MM.1S (cell line): ENCODE measurements at regions not wholly inside any gene's neighbourhood (a gene's known extent, or its start where the extent isn't known, plus 50 kb on each side); places are given as distances from the start of the nearest gene placed in this dataset.

Experiments used
- DNase-seq: peaks from one replicate; pipeline ENCODE4 v3.0.0-alpha.2; 2015
- H2AFZ ChIP-seq: fragments of 300-600 bp; sonication (generic); 2 replicates; pipeline ENCODE4 v1.6.0; 2016; ENCODE audit warnings: antibody characterized with exemption, low read length
- H3F3A ChIP-seq: fragments of 300-600 bp; sonication (generic); 2 replicates; pipeline ENCODE4 v1.6.1; 2016; ENCODE audit warnings: mild to moderate bottlenecking, antibody characterized with exemption, low read length, moderate library complexity, mixed read lengths; ENCODE audit not compliant: insufficient read depth
- H3K27ac ChIP-seq: fragments of 300-600 bp; sonication (generic); 2 replicates; pipeline ENCODE4 v1.5.1; 2016; ENCODE audit warnings: mild to moderate bottlenecking, low read length
- H3K27me3 ChIP-seq: fragments of 300-600 bp; sonication (generic); replicated peaks from 2 replicates; pipeline ENCODE4 v1.6.0; 2016; ENCODE audit warnings: low read length; ENCODE audit not compliant: insufficient read depth
- H3K36me3 ChIP-seq: fragments of 300-600 bp; sonication (generic); replicated peaks from 2 replicates; pipeline ENCODE4 v1.6.1; 2016; ENCODE audit warnings: mild to moderate bottlenecking, low read length, mixed read lengths; ENCODE audit not compliant: insufficient read depth
- H3K4me1 ChIP-seq: fragments of 300-600 bp; sonication (generic); 2 replicates; pipeline ENCODE4 v1.6.1; 2016; ENCODE audit warnings: low read length, mixed read lengths
- H3K4me2 ChIP-seq: fragments of 300-600 bp; sonication (generic); 2 replicates; pipeline ENCODE4 v1.6.0; 2016; ENCODE audit warnings: low read depth, low read length
- H3K4me3 ChIP-seq: fragments of 300-600 bp; sonication (generic); 2 replicates; pipeline ENCODE4 v1.5.1; 2016; ENCODE audit warnings: low read length, mixed read lengths
- H3K79me2 ChIP-seq: fragments of 300-600 bp; sonication (generic); 2 replicates; pipeline ENCODE4 v1.6.1; 2016; ENCODE audit warnings: mixed run types, low read length, mixed read lengths
- H3K9ac ChIP-seq: fragments of 300-600 bp; sonication (generic); 2 replicates; pipeline ENCODE4 v1.6.1; 2016; ENCODE audit warnings: low read length, mixed read lengths
- H3K9me2 ChIP-seq: fragments of 300-600 bp; sonication (generic); replicated peaks from 2 replicates; pipeline ENCODE4 v1.6.1; 2016; ENCODE audit warnings: mild to moderate bottlenecking, low read length, mixed read lengths; ENCODE audit not compliant: insufficient read depth
- H3K9me3 ChIP-seq: fragments of 300-600 bp; sonication (generic); replicated peaks from 2 replicates; pipeline ENCODE4 v1.6.1; 2016; ENCODE audit warnings: mild to moderate bottlenecking, low read length, mixed read lengths; ENCODE audit not compliant: insufficient read depth
- H4K20me1 ChIP-seq: fragments of 300-600 bp; sonication (generic); 2 replicates; pipeline ENCODE4 v1.6.1; 2016; ENCODE audit warnings: mild to moderate bottlenecking, low read length, moderate library complexity, mixed read lengths; ENCODE audit not compliant: insufficient read depth
- EZH2 ChIP-seq: fragments of 300-600 bp; sonication (generic); optimal IDR thresholded peaks from 2 replicates; pipeline ENCODE3; 2017; ENCODE audit warnings: low read depth, mild to moderate bottlenecking, antibody characterized with exemption, low read length, mixed read lengths
- EZH2phosphoT487 ChIP-seq: fragments of 300-600 bp; sonication (generic); IDR thresholded peaks from 2 replicates; pipeline ENCODE4 v1.6.1; 2018; ENCODE audit warnings: antibody characterized with exemption, low read length
- TF ChIP-seq, protein P1 (sequence below): fragments of 300-600 bp; sonication (generic); IDR thresholded peaks from 2 replicates; pipeline ENCODE4 v1.5.1; 2016; ENCODE audit warnings: antibody characterized with exemption, low read length, mixed read lengths

DNA sequence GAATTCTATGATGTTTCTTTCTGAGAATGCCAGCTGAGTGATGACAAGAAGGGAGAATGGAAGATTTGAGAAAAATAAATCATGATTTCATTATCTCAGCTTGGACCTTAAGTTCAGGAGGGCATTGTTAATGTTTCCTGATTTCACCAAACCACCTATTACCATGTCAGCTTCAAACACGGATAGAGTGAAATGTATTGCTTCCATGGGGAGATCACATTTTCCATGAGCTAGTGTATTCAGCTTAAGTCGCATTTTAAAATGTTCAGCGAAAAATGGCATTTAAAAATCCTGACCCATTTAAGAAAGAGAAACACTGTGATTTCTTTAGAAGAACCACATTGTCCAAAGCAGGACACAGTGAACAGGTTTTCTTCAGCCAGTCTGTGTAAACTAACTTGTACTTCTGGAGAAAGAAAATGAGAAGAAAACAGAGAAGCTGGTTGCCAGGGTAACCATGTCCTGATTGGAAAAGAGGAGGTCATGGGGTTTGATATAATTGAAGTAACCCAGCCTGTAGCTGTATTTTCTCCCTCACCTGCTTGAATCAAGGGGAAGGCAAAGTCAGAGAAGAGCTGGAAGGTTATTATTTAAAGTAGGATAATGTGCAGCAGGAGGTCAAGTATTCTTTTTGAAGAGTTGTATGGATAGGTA is 684.1 kb upstream of the NRSN1 start:
- no peaks in the 10 kb centered on the region for H4K20me1 ChIP-seq
- H3K9ac ChIP-seq, result no peak overlapping the region
- no peaks in the 10 kb centered on the region for H3K27me3 ChIP-seq
- H3K4me3 ChIP-seq, result no peak overlapping the region
- H3K27ac ChIP-seq, result no peak overlapping the region
- no peaks in the 10 kb centered on the region for H3K36me3 ChIP-seq
- no peaks in the 10 kb centered on the region for H3K79me2 ChIP-seq
- H3K4me2 ChIP-seq, result no peak overlapping the region
- DNase-seq, result no peak
- no peaks in the 10 kb centered on the region for H3K9me3 ChIP-seq
- no peaks in the 10 kb centered on the region for H3F3A ChIP-seq
- TF ChIP-seq EZH2, result no peak
- no peak for TF ChIP-seq EZH2phosphoT487
- TF ChIP-seq, protein P1, sequence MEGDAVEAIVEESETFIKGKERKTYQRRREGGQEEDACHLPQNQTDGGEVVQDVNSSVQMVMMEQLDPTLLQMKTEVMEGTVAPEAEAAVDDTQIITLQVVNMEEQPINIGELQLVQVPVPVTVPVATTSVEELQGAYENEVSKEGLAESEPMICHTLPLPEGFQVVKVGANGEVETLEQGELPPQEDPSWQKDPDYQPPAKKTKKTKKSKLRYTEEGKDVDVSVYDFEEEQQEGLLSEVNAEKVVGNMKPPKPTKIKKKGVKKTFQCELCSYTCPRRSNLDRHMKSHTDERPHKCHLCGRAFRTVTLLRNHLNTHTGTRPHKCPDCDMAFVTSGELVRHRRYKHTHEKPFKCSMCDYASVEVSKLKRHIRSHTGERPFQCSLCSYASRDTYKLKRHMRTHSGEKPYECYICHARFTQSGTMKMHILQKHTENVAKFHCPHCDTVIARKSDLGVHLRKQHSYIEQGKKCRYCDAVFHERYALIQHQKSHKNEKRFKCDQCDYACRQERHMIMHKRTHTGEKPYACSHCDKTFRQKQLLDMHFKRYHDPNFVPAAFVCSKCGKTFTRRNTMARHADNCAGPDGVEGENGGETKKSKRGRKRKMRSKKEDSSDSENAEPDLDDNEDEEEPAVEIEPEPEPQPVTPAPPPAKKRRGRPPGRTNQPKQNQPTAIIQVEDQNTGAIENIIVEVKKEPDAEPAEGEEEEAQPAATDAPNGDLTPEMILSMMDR, result no peak
- peaks cover 14% of the 10 kb centered on the region; the same call in 1 of the 2 replicates for H3K4me1 ChIP-seq
- H2AFZ ChIP-seq, result no peak overlapping the region
- no peaks in the 10 kb centered on the region for H3K9me2 ChIP-seq

DNA sequence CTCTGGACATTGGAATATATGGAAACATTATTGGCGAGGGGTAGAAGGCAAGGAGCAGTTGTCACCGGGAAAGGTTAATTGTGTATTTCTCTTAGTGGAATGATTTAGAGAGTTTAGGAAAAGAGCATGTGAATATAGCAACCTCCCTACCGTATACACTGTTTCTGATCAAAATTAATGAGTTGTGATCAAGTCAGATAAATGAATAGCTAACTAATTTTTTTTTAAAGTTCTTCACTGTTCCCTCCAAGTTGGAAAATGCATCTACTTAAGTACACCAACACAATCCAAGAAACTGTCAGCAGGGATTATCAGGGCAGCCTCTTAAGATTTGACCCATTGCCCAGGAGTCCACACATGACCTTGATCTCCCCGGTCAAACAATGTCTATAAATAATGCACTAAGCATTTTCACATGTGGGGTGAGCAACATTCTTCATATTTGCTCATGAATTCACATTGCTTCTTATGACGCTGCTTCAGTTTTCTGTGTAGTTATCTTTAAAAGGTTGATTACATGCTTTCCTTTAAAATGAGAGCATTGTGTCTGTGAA is 680.8 kb upstream of the NRSN1 start:
- no peak for DNase-seq
- H3K9me3 ChIP-seq, result no peaks in the 10 kb centered on the region
- H4K20me1 ChIP-seq, result no peaks in the 10 kb centered on the region
- no peak overlapping the region for H2AFZ ChIP-seq
- no peaks in the 10 kb centered on the region for H3K9me2 ChIP-seq
- no peak overlapping the region for H3K4me3 ChIP-seq
- no peaks in the 10 kb centered on the region for H3F3A ChIP-seq
- TF ChIP-seq, protein P1, result no peak
- no peak for TF ChIP-seq EZH2
- TF ChIP-seq EZH2phosphoT487, result no peak
- H3K79me2 ChIP-seq, result no peaks in the 10 kb centered on the region
- peaks cover 24% of the 10 kb centered on the region for H3K4me1 ChIP-seq
- no peak overlapping the region for H3K9ac ChIP-seq
- no peak overlapping the region for H3K27ac ChIP-seq
- H3K27me3 ChIP-seq, result no peaks in the 10 kb centered on the region
- no peaks in the 10 kb centered on the region for H3K36me3 ChIP-seq
- H3K4me2 ChIP-seq, result no peak overlapping the region

DNA sequence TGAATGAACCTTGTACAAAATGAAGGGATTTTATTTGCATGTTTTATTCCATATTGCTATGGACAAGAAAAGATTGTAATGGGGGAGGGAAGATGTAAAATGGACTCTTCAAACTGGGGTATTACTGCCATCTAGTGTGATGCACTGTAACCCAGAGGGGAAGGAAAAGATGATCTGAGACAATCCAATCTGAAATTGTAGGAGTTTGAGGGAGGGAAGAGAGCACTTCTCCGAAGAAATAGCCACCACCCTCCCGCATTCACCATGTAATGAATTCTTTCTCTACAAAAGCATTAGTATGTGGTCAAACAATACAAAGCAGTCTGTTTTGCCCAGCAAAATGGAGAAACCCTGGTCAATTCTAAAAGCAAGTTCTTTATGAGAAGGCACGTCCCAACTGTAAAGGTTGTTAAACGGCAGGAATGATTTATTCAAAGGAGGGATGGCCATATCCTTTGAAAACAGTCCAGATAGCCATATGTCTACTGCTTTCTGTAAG is 679.5 kb upstream of the NRSN1 start:
- Histone ChIP-seq H3F3A (no peaks in the 10 kb centered on the region), H3K9ac (no peak overlapping the region), H3K27ac (no peak overlapping the region), H4K20me1 (no peaks in the 10 kb centered on the region), H3K36me3 (no peaks in the 10 kb centered on the region), H3K27me3 (no peaks in the 10 kb centered on the region), H2AFZ (0 out of 2 replicates have a peak overlapping the region, but pooled peaks have one; percentile 10), H3K4me2 (no peak overlapping the region), H3K9me2 (no peaks in the 10 kb centered on the region), H3K79me2 (no peaks in the 10 kb centered on the region), H3K4me3 (no peak overlapping the region), H3K9me3 (no peaks in the 10 kb centered on the region), H3K4me1 (peaks cover 24% of the 10 kb centered on the region)
- TF ChIP-seq, protein P1, result peak; percentile 51
- TF ChIP-seq EZH2, result no peak
- DNase-seq, result peak; percentile 40
